ENCODE measurements at regions not wholly inside any gene's neighbourhood (a gene's known extent, or its start where the extent isn't known, plus 50 kb on each side); places are given as distances from the start of the nearest gene placed in this dataset.

GRCh38 chr2:150296770-150297546 is 190.5 kb downstream of the RND3 start:
- H3K27ac ChIP-seq = no peak overlapping the region
- TF ChIP-seq ZFX (IDR thresholded peaks at IDR 0.05) = no peak
- TF ChIP-seq, protein P1, sequence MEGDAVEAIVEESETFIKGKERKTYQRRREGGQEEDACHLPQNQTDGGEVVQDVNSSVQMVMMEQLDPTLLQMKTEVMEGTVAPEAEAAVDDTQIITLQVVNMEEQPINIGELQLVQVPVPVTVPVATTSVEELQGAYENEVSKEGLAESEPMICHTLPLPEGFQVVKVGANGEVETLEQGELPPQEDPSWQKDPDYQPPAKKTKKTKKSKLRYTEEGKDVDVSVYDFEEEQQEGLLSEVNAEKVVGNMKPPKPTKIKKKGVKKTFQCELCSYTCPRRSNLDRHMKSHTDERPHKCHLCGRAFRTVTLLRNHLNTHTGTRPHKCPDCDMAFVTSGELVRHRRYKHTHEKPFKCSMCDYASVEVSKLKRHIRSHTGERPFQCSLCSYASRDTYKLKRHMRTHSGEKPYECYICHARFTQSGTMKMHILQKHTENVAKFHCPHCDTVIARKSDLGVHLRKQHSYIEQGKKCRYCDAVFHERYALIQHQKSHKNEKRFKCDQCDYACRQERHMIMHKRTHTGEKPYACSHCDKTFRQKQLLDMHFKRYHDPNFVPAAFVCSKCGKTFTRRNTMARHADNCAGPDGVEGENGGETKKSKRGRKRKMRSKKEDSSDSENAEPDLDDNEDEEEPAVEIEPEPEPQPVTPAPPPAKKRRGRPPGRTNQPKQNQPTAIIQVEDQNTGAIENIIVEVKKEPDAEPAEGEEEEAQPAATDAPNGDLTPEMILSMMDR (conservative IDR thresholded peaks at IDR 0.05) = no peak

- TF ChIP-seq, protein P1 (conservative IDR thresholded peaks at IDR 0.05) = no peak
- no peak for TF ChIP-seq ZFX (IDR thresholded peaks at IDR 0.05)
- no peak overlapping the region for H3K27ac ChIP-seq
These were observed 191.9 kb downstream of the RND3 start for GRCh38 chr2:150295544-150295943.

DNA sequence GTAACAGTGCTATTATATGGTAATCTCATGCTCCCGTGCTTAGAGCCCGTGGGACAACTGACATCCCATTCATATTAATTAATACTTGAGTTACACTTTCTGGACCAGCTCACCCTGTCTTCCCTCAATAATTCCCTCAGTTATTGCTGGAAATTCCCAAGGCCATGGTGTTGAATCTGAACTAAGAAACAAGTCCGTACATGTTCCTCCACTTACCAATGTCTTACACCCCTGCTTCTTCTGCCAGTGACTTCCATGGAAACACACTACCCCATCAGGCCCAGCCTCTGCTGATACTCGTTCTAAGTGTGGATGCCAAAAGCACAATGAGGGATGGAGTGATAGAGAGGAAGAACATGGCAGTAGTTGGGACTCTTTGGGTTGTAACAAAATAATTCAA is 193.7 kb downstream of the RND3 start:
- H3K27ac ChIP-seq = no peak overlapping the region
- TF ChIP-seq, protein P1 (conservative IDR thresholded peaks at IDR 0.05) = no peak
- TF ChIP-seq ZFX (IDR thresholded peaks at IDR 0.05) = no peak

DNA sequence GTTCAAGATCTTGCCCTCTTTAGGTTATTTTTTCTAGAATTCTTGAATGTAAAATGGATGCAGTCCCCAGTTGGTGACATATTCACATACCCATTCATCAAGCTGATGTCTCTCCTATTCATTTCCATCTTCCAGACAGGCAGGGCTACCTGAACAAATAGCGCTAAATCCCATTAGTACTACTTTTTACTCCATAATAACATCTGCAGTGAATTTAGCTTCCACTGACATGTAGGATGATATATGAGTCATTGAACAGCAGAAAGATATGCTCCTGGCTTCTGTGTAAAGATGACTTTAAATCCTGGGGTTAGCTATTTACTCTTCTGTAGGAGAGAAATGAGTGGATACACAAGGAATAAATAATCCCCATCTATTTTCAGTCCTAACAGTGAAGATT is 194.7 kb downstream of the RND3 start:
- TF ChIP-seq, protein P1 (conservative IDR thresholded peaks at IDR 0.05) = no peak
- TF ChIP-seq ZFX (IDR thresholded peaks at IDR 0.05) = no peak
- H3K27ac ChIP-seq = no peak overlapping the region

DNA sequence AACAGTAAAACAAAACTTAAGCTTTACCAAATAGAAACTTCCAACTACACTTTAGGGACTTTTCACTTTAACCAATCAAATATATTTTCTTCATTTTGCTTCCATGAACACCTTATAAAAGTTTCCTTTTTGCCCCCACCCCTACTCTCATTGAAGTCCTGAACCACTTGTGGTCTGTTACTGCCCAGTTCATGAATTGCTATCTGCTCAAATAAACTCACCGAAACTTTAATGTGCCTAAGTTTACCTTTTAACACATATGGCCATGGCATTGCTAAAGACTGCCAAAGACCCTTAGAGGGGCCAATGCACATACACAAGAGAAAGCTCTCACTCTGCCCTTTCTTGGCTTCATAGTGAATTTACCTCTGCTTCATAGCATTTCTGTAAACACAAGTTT is 195.3 kb downstream of the RND3 start:
- no peak for TF ChIP-seq ZFX (IDR thresholded peaks at IDR 0.05)
- TF ChIP-seq, protein P1 (conservative IDR thresholded peaks at IDR 0.05) = no peak
- H3K27ac ChIP-seq = no peak overlapping the region

DNA sequence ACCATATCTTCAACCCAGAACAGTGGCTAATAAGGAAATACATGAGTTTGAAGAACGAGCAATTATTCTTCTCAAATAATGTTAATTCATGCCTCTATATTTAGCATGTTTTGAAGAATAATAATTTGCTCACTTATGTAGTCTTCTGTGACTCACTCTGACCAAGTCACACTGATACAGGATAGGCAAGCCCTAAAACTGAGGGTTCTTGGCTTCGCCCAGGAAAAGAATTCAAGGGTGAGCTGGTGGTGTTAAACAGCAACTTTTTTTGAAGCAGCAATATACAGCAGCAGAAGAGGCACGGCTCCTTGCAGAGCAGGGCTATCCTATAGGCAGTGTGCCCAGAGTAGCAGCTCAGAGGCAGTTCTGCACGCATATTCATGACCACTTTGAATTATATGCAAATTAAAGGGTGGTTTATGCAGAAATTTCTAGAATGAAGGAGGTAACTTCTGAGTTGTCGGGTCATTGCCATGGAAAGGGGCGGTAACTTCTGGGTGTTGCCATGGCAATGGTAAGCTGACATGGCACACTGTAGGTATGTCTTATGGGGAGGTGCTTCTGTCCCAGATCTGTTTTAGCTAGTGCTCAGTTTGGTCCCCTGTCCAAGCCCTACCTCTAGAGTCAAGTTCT is 200.6 kb downstream of the RND3 start:
- TF ChIP-seq, protein P1 (conservative IDR thresholded peaks at IDR 0.05) = no peak
- TF ChIP-seq ZFX (IDR thresholded peaks at IDR 0.05) = no peak
- H3K27ac ChIP-seq = no peak overlapping the region

DNA sequence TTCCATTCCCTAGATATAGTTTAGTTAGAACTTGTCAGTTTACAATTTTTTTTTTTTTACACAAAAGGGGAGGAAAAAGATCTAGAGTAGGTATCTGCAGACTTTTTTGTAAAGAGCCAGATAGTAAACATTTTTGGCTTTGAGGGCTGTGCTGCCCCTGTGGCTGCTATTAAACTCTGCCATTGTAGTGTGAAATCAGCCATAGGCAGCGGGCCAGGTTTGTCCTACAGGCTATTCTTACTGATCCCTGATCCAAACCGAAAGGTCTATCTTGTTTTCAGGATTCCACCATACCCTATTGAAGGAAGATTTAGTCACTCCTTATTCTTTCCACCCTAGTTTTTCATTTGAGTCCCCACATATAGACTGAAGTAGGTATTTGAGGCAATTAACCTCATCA is 203.4 kb downstream of the RND3 start:
- TF ChIP-seq, protein P1 (conservative IDR thresholded peaks at IDR 0.05) = no peak
- no peak for TF ChIP-seq ZFX (IDR thresholded peaks at IDR 0.05)
- no peak overlapping the region for H3K27ac ChIP-seq

Data from C4-2B (cell line).